RWPE2 (cell line): ENCODE measurements at regions not wholly inside any gene's neighbourhood (a gene's known extent, or its start where the extent isn't known, plus 50 kb on each side); places are given as distances from the start of the nearest gene placed in this dataset.

Source experiments
- ATAC-seq: fragments of 200-7000 bp; cut with Tn5 transposase; 3 replicates; pipeline ENCODE4 v1.9.1; 2021; ENCODE audit warnings: low read depth
- DNase-seq: peaks from one replicate; pipeline ENCODE4 v3.0.0-alpha.2; 2020; ENCODE audit warnings: low spot score
- H3K27ac ChIP-seq: fragments of 450-650 bp; 2 replicates; pipeline ENCODE4 v1.5.1; 2017; ENCODE audit warnings: mild to moderate bottlenecking; ENCODE audit not compliant: poor library complexity, severe bottlenecking
- H3K27me3 ChIP-seq: fragments of 250-450 bp; sonication (Bioruptor Pico); 2 replicates; pipeline ENCODE4 v1.5.1; 2021; ENCODE audit warnings: mild to moderate bottlenecking, moderate library complexity; ENCODE audit not compliant: insufficient read depth, poor library complexity, severe bottlenecking
- H3K36me3 ChIP-seq: fragments of 250-450 bp; sonication (Bioruptor Pico); 2 replicates; pipeline ENCODE4 v1.5.1; 2020; ENCODE audit warnings: low read depth, mild to moderate bottlenecking, moderate library complexity
- H3K4me1 ChIP-seq: fragments of 250-450 bp; sonication (Bioruptor Pico); 2 replicates; pipeline ENCODE4 v1.5.1; 2021; ENCODE audit warnings: mild to moderate bottlenecking, moderate library complexity; ENCODE audit not compliant: insufficient read depth, poor library complexity, severe bottlenecking
- H3K4me3 ChIP-seq: fragments of 250-450 bp; sonication (Bioruptor Pico); 2 replicates; pipeline ENCODE4 v1.5.1; 2021; ENCODE audit warnings: mild to moderate bottlenecking, moderate library complexity; ENCODE audit not compliant: severe bottlenecking
- H3K9me3 ChIP-seq: fragments of 250-450 bp; sonication (Bioruptor Pico); 2 replicates; pipeline ENCODE4 v1.5.1; 2021; ENCODE audit warnings: mild to moderate bottlenecking, moderate library complexity; ENCODE audit not compliant: severe bottlenecking
- TF ChIP-seq, protein P1 (sequence below): fragments of 450-650 bp; IDR thresholded peaks from one replicate; pipeline ENCODE4 v1.5.1; 2017; ENCODE audit warnings: mild to moderate bottlenecking, moderate library complexity; ENCODE audit not compliant: poor library complexity, severe bottlenecking

DNA sequence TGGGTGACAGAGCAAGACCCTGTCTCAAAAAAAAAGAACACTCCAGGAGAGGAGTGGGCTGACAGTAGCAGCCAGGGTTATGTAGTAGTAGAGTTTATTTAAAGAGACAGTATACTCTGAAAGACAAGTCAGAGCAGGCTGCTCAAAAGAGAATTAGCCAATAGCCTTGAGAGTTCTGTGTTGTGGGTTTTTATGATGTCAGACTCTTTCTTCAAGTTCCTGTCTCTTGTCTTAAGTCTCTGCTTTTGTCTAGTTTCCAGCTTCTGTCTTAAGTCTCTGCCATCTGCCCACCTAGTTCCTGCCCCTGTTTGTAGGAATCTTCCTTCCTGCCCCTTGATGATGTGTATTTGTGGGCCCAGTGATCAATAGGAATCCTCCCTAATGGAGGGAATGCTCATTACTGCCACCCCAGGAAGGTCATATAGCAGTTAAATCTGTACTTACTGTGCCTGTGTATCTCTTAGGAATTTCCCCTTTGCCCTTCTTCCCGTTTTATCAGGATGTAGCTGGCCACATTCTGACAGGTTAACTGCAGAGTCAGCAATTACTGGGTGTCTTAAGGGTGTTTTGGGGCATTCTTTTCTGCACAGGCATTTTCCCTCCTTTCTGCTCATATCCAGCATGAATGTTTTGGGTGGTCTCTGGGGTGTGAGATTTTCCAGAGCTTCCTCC, 580.5 kb upstream of the SGCD start:
- TF ChIP-seq, protein P1, sequence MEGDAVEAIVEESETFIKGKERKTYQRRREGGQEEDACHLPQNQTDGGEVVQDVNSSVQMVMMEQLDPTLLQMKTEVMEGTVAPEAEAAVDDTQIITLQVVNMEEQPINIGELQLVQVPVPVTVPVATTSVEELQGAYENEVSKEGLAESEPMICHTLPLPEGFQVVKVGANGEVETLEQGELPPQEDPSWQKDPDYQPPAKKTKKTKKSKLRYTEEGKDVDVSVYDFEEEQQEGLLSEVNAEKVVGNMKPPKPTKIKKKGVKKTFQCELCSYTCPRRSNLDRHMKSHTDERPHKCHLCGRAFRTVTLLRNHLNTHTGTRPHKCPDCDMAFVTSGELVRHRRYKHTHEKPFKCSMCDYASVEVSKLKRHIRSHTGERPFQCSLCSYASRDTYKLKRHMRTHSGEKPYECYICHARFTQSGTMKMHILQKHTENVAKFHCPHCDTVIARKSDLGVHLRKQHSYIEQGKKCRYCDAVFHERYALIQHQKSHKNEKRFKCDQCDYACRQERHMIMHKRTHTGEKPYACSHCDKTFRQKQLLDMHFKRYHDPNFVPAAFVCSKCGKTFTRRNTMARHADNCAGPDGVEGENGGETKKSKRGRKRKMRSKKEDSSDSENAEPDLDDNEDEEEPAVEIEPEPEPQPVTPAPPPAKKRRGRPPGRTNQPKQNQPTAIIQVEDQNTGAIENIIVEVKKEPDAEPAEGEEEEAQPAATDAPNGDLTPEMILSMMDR, result no peak
- Histone ChIP-seq H3K27ac (no peak overlapping the region), H3K27me3 (no peaks in the 10 kb centered on the region), H3K9me3 (no peaks in the 10 kb centered on the region), H3K4me3 (no peak overlapping the region), H3K36me3 (no peaks in the 10 kb centered on the region), H3K4me1 (no peaks in the 10 kb centered on the region)
- no peak for DNase-seq
- ATAC-seq, result no peak

DNA sequence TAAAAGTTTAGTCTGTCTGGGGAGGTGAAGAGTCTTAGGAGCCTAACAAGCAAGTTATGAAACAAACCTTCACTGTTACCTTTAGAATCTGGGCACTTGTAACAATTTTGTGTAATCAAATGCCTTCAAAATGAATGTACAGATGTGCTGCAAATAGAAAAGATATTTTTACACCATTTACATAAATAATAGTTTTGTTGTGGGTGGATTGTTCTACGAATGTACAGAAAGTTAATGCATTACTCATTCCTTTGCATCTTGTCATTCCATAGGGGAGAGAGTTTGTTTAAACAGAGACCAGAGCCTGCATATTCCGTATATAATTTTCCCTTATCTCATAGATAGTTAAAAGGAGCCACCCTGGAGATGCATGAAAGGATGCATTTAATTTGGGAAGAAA, 576.9 kb upstream of the SGCD start:
- Histone ChIP-seq H3K9me3 (no peaks in the 10 kb centered on the region), H3K27me3 (no peaks in the 10 kb centered on the region), H3K36me3 (no peaks in the 10 kb centered on the region), H3K4me1 (no peaks in the 10 kb centered on the region), H3K4me3 (no peak overlapping the region), H3K27ac (no peak overlapping the region)
- TF ChIP-seq, protein P1, result no peak
- no peak for DNase-seq
- ATAC-seq, result no peak

DNA sequence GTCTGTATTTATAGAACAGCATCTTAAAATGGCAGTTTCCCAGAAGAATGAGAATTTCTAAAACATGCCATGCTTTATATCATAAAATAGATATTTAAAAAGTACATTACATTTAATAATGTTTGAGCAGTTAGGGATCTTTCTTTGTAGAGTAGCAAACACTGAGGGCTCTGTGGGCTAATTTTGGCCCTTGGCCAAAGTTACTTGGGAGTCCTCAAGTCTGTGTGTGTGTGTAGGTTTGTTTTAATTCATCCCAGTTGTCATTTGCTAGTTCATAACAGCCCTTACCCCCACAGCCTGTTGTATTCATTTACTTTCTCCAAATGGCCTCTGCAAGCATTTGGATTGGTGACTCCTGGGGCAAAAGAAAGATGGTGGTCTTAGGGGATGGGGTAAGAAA, 576.4 kb upstream of the SGCD start:
- no peak overlapping the region for H3K27ac ChIP-seq
- TF ChIP-seq, protein P1, result no peak
- ATAC-seq, result no peak

DNA sequence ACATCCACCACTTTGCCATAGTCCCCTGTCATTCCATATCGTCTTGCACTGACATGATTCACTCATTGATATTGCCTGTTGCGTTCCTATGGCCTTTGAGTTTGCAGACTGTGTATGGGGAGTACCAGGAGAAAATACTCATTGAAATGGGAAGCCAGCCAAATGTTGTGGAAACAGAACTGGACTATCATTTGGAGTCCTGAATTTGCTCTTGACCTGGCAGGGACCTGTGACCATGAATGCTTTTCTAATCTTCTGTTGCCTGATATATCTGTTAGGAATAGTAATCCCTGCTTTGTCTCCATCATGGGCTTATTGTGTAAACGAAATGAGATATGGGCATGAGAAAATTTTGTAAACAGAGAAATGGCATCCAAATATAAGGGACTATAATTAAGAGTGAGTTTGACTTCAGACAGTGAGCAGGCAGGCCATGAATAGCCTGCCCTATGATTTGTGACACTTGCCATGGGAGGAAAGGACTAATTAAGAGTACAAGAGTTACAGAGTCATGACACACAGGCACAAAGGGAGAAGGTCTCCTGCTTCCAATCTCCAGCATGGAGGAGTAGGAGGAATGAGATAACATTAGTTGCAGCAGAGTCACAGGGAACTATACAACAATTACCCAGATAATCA, 572.9 kb upstream of the SGCD start:
- Histone ChIP-seq H3K27ac (no peak overlapping the region), H3K36me3 (no peaks in the 10 kb centered on the region), H3K4me3 (no peak overlapping the region), H3K9me3 (no peaks in the 10 kb centered on the region), H3K27me3 (no peaks in the 10 kb centered on the region), H3K4me1 (no peaks in the 10 kb centered on the region)
- TF ChIP-seq, protein P1, result no peak
- ATAC-seq, result no peak
- no peak for DNase-seq

More for the DNA sequence above, 576.4 kb upstream of the SGCD start:
- H3K27me3 ChIP-seq, result no peaks in the 10 kb centered on the region
- DNase-seq, result no peak
- H3K36me3 ChIP-seq, result no peaks in the 10 kb centered on the region
- no peaks in the 10 kb centered on the region for H3K4me1 ChIP-seq
- no peak overlapping the region for H3K4me3 ChIP-seq
- H3K9me3 ChIP-seq, result no peaks in the 10 kb centered on the region

DNA sequence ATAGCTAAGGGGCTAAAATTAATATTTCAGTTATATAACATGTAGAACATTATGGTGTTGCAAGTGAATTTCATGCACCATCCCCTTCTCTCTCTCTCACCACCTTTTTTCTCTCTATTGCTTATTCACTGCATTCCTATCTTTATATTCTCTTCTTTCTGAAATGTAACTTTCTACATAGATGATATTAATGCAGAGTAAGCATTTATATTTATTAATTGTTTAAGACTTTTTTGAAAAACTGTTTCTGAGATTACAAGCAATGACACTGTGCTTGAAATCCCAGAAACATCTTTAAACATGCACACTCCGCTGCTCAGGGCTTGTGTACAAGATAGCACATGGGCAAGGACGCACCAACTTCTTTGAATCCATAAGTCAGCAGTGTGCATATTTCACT, 567.7 kb upstream of the SGCD start:
- peaks cover 3% of the 10 kb centered on the region for H3K9me3 ChIP-seq
- no peaks in the 10 kb centered on the region for H3K4me1 ChIP-seq
- no peak for ATAC-seq
- DNase-seq, result no peak
- H3K4me3 ChIP-seq, result no peak overlapping the region
- H3K27ac ChIP-seq, result no peak overlapping the region
- H3K27me3 ChIP-seq, result no peaks in the 10 kb centered on the region
- H3K36me3 ChIP-seq, result no peaks in the 10 kb centered on the region
- TF ChIP-seq, protein P1, result no peak
